ENCODE measurements at regions not wholly inside any gene's neighbourhood (a gene's known extent, or its start where the extent isn't known, plus 50 kb on each side); places are given as distances from the start of the nearest gene placed in this dataset.

DNA sequence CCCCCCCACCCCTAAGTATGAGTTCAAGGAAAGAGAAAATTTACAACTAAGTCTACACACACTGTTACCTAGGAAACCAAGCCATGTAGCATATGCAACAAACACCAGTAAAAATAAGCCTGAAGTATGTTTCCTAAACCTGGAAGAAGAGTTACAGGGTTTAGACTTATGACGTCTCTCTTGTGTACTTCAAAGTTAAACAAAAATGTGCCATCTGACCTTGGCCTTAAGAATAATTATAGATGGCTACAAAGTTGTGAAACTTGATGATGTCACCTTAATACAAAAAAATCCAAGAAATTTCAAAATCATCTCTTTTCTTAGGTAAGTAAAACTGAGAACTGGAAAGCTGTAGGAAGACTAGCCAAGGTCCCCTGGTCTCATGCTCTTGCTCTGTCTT, 297.6 kb upstream of the NRXN1 start:
- Histone ChIP-seq H3K9me2 (replicated peaks; ENCODE audit: control insufficient read depth, low read length) (no peaks in the 10 kb centered on the region), H3K27me3 (ENCODE audit: control insufficient read depth, low read length) (no peaks in the 10 kb centered on the region), H3K79me2 (ENCODE audit: control insufficient read depth, low read length) (no peaks in the 10 kb centered on the region), H3K9me3 (ENCODE audit: control insufficient read depth, insufficient read depth, low read length) (no peaks in the 10 kb centered on the region), H3K27ac (ENCODE audit: low read depth, low read length) (no peak overlapping the region), H3K4me3 (ENCODE audit: low read length) (no peak overlapping the region), H3F3A (ENCODE audit: control insufficient read depth, insufficient read depth) (no peaks in the 10 kb centered on the region), H3K36me3 (ENCODE audit: control insufficient read depth, low read length) (no peaks in the 10 kb centered on the region), H3K4me1 (ENCODE audit: control insufficient read depth, low read length) (no peaks in the 10 kb centered on the region), H3K4me2 (ENCODE audit: low read length) (no peak overlapping the region), H4K20me1 (ENCODE audit: control insufficient read depth, insufficient read depth, low read depth, low read length) (no peaks in the 10 kb centered on the region)
- TF ChIP-seq, protein P1, sequence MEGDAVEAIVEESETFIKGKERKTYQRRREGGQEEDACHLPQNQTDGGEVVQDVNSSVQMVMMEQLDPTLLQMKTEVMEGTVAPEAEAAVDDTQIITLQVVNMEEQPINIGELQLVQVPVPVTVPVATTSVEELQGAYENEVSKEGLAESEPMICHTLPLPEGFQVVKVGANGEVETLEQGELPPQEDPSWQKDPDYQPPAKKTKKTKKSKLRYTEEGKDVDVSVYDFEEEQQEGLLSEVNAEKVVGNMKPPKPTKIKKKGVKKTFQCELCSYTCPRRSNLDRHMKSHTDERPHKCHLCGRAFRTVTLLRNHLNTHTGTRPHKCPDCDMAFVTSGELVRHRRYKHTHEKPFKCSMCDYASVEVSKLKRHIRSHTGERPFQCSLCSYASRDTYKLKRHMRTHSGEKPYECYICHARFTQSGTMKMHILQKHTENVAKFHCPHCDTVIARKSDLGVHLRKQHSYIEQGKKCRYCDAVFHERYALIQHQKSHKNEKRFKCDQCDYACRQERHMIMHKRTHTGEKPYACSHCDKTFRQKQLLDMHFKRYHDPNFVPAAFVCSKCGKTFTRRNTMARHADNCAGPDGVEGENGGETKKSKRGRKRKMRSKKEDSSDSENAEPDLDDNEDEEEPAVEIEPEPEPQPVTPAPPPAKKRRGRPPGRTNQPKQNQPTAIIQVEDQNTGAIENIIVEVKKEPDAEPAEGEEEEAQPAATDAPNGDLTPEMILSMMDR (IDR thresholded peaks at IDR 0.05; ENCODE audit: low read depth, low read length, poor library complexity, severe bottlenecking), result no peak

DNA sequence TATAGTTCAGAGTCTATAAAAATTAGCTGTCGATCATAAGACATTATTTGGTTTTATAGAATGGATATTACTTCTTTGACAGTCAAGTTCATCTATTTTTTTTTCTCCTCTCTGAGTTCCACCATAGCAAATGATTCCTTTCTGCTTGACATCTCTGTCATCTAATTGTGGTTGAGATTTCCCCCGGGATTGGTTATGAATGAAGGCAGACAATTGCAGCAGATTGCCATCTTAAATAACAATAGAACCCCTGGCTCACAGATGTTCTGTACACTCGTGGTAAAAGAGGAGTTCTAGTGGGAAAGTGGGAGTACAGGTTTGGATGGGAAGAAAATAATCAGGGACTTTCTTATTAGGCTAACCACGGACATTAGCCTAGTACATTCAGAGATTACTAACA, 292.1 kb upstream of the NRXN1 start:
- Histone ChIP-seq H3F3A (ENCODE audit: control insufficient read depth, insufficient read depth) (no peaks in the 10 kb centered on the region), H3K4me2 (ENCODE audit: low read length) (no peak overlapping the region), H3K9me3 (ENCODE audit: control insufficient read depth, insufficient read depth, low read length) (no peaks in the 10 kb centered on the region), H3K79me2 (ENCODE audit: control insufficient read depth, low read length) (no peaks in the 10 kb centered on the region), H3K27ac (ENCODE audit: low read depth, low read length) (no peak overlapping the region), H3K36me3 (ENCODE audit: control insufficient read depth, low read length) (no peaks in the 10 kb centered on the region), H3K9me2 (replicated peaks; ENCODE audit: control insufficient read depth, low read length) (no peaks in the 10 kb centered on the region), H4K20me1 (ENCODE audit: control insufficient read depth, insufficient read depth, low read depth, low read length) (no peaks in the 10 kb centered on the region), H3K4me1 (ENCODE audit: control insufficient read depth, low read length) (no peaks in the 10 kb centered on the region), H3K27me3 (ENCODE audit: control insufficient read depth, low read length) (no peaks in the 10 kb centered on the region), H3K4me3 (ENCODE audit: low read length) (no peak overlapping the region)
- TF ChIP-seq, protein P1 (IDR thresholded peaks at IDR 0.05; ENCODE audit: low read depth, low read length, poor library complexity, severe bottlenecking), result no peak
- TF ChIP-seq EZH2phosphoT487 (IDR thresholded peaks at IDR 0.05; ENCODE audit: borderline replicate concordance, low read length), result no peak

DNA sequence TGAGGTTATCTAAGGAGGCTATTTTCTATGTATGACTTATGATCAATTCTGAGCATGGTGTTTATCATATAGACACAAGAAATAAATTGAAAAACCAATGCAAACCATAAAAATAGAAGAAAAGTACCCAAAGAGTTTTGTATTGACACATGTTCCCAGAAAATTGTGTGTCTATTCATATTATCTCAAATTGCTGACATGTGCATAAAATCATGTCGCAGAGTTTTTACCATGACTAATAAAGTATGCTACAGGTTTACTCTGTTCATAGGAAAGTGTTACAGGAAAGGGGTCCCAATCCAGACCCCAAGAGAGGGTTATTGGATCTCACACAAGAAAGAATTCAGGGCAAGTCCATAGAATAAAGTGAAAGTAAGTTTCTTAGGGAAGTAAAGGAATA, 290.7 kb upstream of the NRXN1 start:
- no peak overlapping the region for H3K27ac ChIP-seq (ENCODE audit: low read depth, low read length)
- H3K9me2 ChIP-seq (replicated peaks; ENCODE audit: control insufficient read depth, low read length), result no peaks in the 10 kb centered on the region
- no peaks in the 10 kb centered on the region for H4K20me1 ChIP-seq (ENCODE audit: control insufficient read depth, insufficient read depth, low read depth, low read length)
- no peaks in the 10 kb centered on the region for H3K36me3 ChIP-seq (ENCODE audit: control insufficient read depth, low read length)
- H3K4me3 ChIP-seq (ENCODE audit: low read length), result no peak overlapping the region
- H3K79me2 ChIP-seq (ENCODE audit: control insufficient read depth, low read length), result no peaks in the 10 kb centered on the region
- H3F3A ChIP-seq (ENCODE audit: control insufficient read depth, insufficient read depth), result no peaks in the 10 kb centered on the region
- no peaks in the 10 kb centered on the region for H3K4me1 ChIP-seq (ENCODE audit: control insufficient read depth, low read length)
- H3K4me2 ChIP-seq (ENCODE audit: low read length), result no peak overlapping the region
- no peaks in the 10 kb centered on the region for H3K27me3 ChIP-seq (ENCODE audit: control insufficient read depth, low read length)
- TF ChIP-seq EZH2phosphoT487 (IDR thresholded peaks at IDR 0.05; ENCODE audit: borderline replicate concordance, low read length), result no peak
- TF ChIP-seq, protein P1 (IDR thresholded peaks at IDR 0.05; ENCODE audit: low read depth, low read length, poor library complexity, severe bottlenecking), result no peak
- H3K9me3 ChIP-seq (ENCODE audit: control insufficient read depth, insufficient read depth, low read length), result no peaks in the 10 kb centered on the region

DNA sequence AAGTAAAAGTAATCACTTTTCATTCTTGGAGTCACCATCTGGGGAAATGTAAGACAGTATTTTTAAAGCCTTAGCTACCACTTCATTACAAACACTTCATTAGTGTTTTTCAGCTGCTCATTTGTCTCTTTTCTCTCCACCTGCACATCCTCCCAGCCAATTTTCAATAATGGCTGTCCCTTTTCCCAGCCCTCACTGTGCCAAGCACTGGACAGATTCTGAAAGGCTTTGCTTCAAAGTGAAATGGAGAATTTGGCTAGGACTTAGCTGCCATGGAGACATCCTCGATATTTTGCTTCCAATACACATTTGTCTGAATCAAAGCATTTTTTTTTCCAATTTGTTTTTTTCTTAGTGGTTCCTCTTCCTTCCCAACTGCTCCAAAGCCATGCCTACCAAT, 272.4 kb upstream of the NRXN1 start:
- Histone ChIP-seq H3K27ac (ENCODE audit: low read depth, low read length) (no peak overlapping the region), H3F3A (ENCODE audit: control insufficient read depth, insufficient read depth) (no peaks in the 10 kb centered on the region), H3K27me3 (ENCODE audit: control insufficient read depth, low read length) (no peaks in the 10 kb centered on the region), H3K4me1 (ENCODE audit: control insufficient read depth, low read length) (no peaks in the 10 kb centered on the region), H3K4me3 (ENCODE audit: low read length) (no peak overlapping the region), H3K4me2 (ENCODE audit: low read length) (no peak overlapping the region), H3K9me3 (ENCODE audit: control insufficient read depth, insufficient read depth, low read length) (no peaks in the 10 kb centered on the region), H3K36me3 (ENCODE audit: control insufficient read depth, low read length) (no peaks in the 10 kb centered on the region), H3K79me2 (ENCODE audit: control insufficient read depth, low read length) (no peaks in the 10 kb centered on the region), H3K9me2 (replicated peaks; ENCODE audit: control insufficient read depth, low read length) (no peaks in the 10 kb centered on the region), H4K20me1 (ENCODE audit: control insufficient read depth, insufficient read depth, low read depth, low read length) (no peaks in the 10 kb centered on the region)
- no peak for TF ChIP-seq EZH2phosphoT487 (IDR thresholded peaks at IDR 0.05; ENCODE audit: borderline replicate concordance, low read length)
- TF ChIP-seq, protein P1 (IDR thresholded peaks at IDR 0.05; ENCODE audit: low read depth, low read length, poor library complexity, severe bottlenecking), result no peak

Measured in DOHH2 (cell line).